HG03565 (cell line): ENCODE measurements at regions not wholly inside any gene's neighbourhood (a gene's known extent, or its start where the extent isn't known, plus 50 kb on each side); places are given as distances from the start of the nearest gene placed in this dataset.

Experiments used
- ATAC-seq: cut with Tn5 transposase; IDR thresholded peaks from one replicate; pipeline ENCODE4 v1.9.1; 2021; ENCODE audit warnings: mild to moderate bottlenecking, moderate library complexity; ENCODE audit not compliant: unreplicated experiment

GRCh38 chr2:120599656-120600055, 136.0 kb upstream of the GLI2 start:
- no peak for ATAC-seq

- ATAC-seq: no peak
Measured at GRCh38 chr2:120600335-120600734, 135.3 kb upstream of the GLI2 start.

GRCh38 chr2:120600786-120601185, 134.9 kb upstream of the GLI2 start:
- no peak for ATAC-seq

GRCh38 chr2:120601566-120601965, 134.1 kb upstream of the GLI2 start:
- ATAC-seq: no peak

- ATAC-seq: no peak
Measured at GRCh38 chr2:120602251-120602650, 133.4 kb upstream of the GLI2 start.

- ATAC-seq: no peak
Measured at GRCh38 chr2:120604767-120605166, 130.9 kb upstream of the GLI2 start.

GRCh38 chr2:120605231-120605935, 130.3 kb upstream of the GLI2 start:
- no peak for ATAC-seq

- ATAC-seq: no peak
Measured at GRCh38 chr2:120606280-120606679, 129.4 kb upstream of the GLI2 start.

GRCh38 chr2:120606931-120607330, 128.7 kb upstream of the GLI2 start:
- no peak for ATAC-seq

GRCh38 chr2:120607506-120607905, 128.2 kb upstream of the GLI2 start:
- no peak for ATAC-seq

GRCh38 chr2:120607996-120608395, 127.7 kb upstream of the GLI2 start:
- ATAC-seq: no peak

GRCh38 chr2:120609826-120610395, 125.8 kb upstream of the GLI2 start:
- ATAC-seq: no peak

GRCh38 chr2:120611016-120611415, 124.7 kb upstream of the GLI2 start:
- no peak for ATAC-seq

- ATAC-seq: no peak
Measured at GRCh38 chr2:120611961-120612360, 123.7 kb upstream of the GLI2 start.

- ATAC-seq: no peak
Measured at GRCh38 chr2:120612471-120612870, 123.2 kb upstream of the GLI2 start.

GRCh38 chr2:120612931-120613330, 122.7 kb upstream of the GLI2 start:
- no peak for ATAC-seq

GRCh38 chr2:120613742-120614571, 121.7 kb upstream of the GLI2 start:
- ATAC-seq: no peak

GRCh38 chr2:120614901-120615300, 120.8 kb upstream of the GLI2 start:
- ATAC-seq: no peak

- ATAC-seq: no peak
Measured at GRCh38 chr2:120616261-120616660, 119.4 kb upstream of the GLI2 start.

GRCh38 chr2:120617055-120617454, 118.6 kb upstream of the GLI2 start:
- ATAC-seq: no peak

GRCh38 chr2:120618830-120619229, 116.8 kb upstream of the GLI2 start:
- no peak for ATAC-seq

GRCh38 chr2:120619579-120619978, 116.1 kb upstream of the GLI2 start:
- no peak for ATAC-seq
